NCI-H82 (cell line): ENCODE measurements at regions not wholly inside any gene's neighbourhood (a gene's known extent, or its start where the extent isn't known, plus 50 kb on each side); places are given as distances from the start of the nearest gene placed in this dataset.

Source experiments
- DNase-seq: peaks from one replicate; lab custom pipeline; 2025; lab: John Stamatoyannopoulos, UW

DNA sequence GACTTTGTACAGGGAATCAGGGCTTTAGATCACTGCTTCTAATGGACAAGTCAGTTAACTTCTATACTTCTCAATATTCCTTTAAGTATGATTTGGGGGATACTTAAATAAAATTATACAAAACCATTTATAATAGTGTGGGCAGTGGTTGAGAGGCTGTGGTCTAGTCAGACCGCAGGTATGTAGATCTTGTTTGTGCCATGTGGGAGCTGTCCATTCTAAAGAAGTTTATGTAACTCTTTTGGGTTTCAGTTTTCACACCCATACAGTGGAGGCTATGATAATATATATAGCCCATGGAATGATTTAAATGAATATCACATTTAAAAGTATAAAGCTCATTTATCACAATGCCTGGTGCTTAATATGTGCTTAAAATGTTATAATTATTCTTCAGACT, 654.3 kb upstream of the KIF2B start:
- no peak for DNase-seq

GRCh38 chr17:53166731-53167130, 656.0 kb upstream of the KIF2B start:
- DNase-seq: no peak

DNA sequence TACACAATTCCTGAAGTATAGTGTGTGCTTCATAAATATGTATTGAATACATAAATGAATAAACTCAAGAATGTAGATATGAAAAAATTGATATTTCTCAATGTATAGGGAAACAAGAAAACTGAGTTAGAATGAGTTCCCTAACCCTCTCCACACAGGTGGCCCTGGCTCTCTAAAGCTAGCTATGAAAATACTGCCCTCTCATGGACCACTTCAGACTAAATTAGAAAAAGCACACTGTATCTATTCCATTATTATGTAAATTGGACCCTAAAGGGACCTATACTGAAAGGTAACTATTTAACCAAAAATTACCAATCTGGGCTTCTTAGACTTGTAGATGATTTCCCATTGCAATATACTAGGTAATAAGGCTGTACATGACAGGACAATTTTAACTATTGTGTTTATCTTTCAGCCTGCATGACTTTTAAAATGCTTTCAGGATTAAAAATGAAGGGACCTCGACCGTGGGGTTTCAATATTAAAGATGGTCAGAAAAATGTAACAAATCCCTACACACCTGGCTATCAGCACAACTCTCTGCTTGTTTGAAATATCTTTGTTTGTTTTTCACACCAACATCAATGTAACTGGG, 672.5 kb upstream of the KIF2B start:
- peak; percentile 6 for DNase-seq

GRCh38 chr17:53149316-53149715, 673.4 kb upstream of the KIF2B start:
- no peak for DNase-seq

DNA sequence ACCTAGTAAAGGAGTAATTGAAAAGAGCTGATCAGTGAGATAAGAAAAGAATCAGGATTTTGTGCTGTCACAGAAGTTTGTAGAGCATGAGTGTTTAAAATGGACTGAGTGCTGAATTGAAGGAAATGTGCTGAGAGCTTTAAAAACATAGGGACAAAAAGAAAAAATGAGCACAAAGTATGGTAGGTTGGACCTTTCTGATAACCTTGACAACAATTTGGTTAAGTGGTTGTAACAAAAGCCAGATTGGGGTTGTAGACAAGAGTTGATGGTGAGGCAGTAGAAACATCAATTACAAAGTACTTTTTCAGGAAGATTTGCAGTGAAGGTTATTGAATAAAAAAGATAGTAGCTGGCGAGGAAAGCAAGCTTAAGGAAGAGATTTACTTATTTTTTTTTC, 674.7 kb upstream of the KIF2B start:
- DNase-seq: no peak

DNA sequence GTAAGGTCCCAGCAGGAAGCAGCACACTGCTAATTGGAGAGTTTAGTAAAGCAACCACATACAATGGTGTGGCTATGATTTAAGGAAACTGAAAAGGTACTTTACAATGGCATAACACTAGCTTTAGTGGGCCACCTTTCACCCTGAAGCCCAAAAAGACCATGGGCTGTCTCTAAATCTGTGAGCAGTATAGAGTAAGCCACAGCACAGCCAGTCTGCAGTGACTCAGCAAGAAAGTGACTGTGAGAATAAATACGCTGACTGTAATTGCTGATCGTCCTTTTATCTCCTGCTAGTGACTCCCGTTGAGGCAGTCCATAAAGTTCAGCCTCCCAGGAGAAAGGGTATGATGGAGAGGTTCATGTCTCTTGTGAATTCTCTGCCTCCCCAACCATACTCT, 679.8 kb upstream of the KIF2B start:
- no peak for DNase-seq

- DNase-seq: peak; percentile 1
Observed at GRCh38 chr17:53141731-53142130, 681.0 kb upstream of the KIF2B start.

GRCh38 chr17:53141280-53141679, 681.4 kb upstream of the KIF2B start:
- DNase-seq: no peak

DNA sequence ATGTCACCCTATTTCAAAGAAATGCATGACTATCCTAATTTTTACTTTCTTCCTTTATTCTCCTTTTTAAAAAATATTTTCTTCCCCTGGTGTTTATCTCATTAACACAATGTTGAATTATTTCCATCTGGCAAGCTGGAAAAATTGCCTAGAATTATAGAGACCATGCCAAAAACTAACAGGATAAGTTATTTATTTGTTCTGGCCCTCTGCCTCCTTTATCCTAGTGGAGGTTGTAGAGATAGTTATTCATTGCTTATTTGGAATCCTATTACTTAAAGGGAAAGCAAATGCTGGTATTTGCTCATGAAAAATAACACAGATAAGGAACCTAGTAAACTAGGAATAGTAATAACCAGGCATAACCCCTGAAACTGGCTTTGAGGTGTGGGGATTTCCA, 684.9 kb upstream of the KIF2B start:
- no peak for DNase-seq

GRCh38 chr17:53135969-53136368, 686.8 kb upstream of the KIF2B start:
- no peak for DNase-seq

DNA sequence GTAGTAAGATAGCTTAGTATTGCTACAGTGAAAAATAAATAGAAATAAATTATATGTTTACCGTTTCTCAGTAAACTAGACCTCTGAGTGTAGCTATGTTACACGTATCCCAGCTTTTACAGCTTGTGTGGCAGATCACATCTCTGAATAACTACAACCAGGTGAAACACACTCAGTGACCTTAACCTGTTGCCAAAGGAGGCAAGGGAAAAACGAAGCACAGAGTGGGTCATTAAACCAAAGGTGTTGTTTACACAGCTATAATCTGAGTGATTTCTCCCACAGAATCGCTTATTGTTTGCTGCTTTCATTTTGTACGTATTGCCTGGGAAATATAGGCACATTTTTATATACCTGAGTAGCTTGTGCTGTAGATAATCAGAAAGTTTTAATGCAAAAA, 688.2 kb upstream of the KIF2B start:
- DNase-seq: no peak

- DNase-seq: no peak
Observed at GRCh38 chr17:53133876-53134275, 688.9 kb upstream of the KIF2B start.

- no peak for DNase-seq
Observed at GRCh38 chr17:53129863-53130262, 692.9 kb upstream of the KIF2B start.

- DNase-seq: no peak
Observed at GRCh38 chr17:53127331-53127730, 695.4 kb upstream of the KIF2B start.

DNA sequence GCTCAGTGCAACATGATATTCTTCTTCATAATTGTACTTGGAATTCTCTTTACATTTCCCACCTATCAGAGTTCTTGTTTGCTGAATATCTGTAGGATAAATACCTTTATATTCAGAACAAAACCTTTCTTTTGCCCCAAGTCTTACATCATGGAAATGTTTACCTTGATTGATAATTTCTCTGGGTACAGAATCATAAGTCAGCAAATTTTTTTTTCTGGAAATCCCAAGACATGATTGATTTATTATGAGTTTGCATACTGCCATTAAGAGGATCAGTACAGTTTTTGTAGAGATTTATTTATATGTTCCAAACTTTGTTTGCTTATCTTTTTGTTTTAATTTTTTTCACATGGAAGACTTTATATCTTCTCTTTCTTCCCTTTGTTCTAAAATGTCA, 699.8 kb upstream of the KIF2B start:
- DNase-seq: no peak

DNA sequence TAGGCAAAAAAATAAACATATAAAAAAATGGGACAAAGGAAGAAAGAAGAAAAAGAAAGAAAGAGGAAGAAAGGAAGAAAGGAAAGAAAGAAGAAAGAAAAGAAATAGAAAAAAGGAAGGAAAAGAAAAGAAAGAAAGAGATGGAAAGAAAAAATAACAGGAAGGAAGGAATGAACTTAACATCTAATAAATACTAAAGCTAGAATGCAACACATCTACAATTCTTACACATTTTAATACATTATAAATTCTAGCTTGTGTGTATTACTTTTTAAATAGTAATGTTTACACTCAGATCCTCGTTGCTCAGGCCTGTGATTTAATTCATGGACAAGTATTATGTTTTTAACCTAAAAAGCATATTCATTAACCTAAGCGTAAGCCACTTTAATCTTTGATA, 703.0 kb upstream of the KIF2B start:
- DNase-seq: no peak

DNA sequence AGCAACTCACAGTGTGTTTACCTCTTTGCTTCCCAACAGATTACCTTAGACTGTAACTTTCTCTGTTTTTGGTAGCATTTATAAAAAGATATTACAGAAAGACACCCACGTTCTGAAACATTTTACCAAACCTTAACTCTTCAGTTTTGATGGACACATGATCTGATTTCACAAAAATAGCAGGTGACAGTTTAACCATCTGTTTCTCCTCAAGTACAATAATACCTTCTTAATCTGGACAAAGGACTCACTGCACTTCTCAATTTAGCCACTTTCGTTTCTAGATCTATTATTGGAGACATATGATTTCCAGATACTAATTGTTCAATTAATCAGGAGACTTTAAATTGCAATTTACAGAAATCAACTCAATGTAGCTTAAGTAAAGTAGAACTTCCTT, 703.8 kb upstream of the KIF2B start:
- no peak for DNase-seq

GRCh38 chr17:53106886-53107285, 715.8 kb upstream of the KIF2B start:
- DNase-seq: no peak

- DNase-seq: no peak
Observed at GRCh38 chr17:53101706-53102105, 721.0 kb upstream of the KIF2B start.

GRCh38 chr17:53100126-53100525, 722.6 kb upstream of the KIF2B start:
- no peak for DNase-seq

DNA sequence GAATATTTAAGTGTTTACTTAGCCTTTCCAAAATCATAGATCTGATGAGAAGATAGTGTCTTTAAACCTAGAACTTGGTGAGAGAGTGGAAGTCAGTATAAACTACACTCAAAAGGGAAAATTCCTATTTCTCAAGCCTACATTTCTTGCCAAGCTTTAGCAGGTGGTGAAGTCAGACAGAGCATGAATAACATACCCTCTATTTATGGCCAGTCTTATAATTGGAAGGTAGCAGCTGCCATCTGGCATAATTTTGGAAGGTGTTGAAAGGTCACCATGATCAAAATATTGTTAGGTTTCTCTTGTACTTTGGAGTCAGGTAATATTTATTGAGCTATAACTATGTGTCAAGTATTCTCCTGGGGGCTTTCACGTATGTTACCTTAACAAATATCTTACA, 729.3 kb upstream of the KIF2B start:
- no peak for DNase-seq

DNA sequence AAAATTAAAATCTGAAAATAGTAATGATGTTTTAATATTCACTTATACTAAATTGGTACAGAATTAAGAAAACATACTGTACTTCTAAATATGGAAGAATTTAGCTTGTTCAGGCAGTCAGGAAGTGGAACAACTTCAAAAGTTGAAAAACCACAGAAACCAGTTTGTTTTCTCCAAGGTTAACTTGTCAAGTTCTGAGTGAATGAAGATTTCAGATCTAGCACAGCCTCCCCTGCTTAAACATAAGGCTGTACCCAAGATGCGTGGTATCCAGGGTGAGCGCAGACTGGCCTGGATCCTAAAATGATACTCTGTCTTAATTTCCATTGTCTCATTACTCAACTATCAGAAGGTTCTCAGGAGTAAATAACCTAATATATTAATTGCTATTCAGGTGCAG, 730.7 kb upstream of the KIF2B start:
- no peak for DNase-seq

GRCh38 chr17:53090770-53091169, 732.0 kb upstream of the KIF2B start:
- no peak for DNase-seq

- no peak for DNase-seq
Observed at GRCh38 chr17:53088481-53088880, 734.2 kb upstream of the KIF2B start.

GRCh38 chr17:53061446-53061845, 761.3 kb upstream of the KIF2B start:
- DNase-seq: no peak
